ENCODE measurements at regions not wholly inside any gene's neighbourhood (a gene's known extent, or its start where the extent isn't known, plus 50 kb on each side); places are given as distances from the start of the nearest gene placed in this dataset.

- intact Hi-C loops (cut with DNase I; ENCODE audit: low total_unique reads): no loop called here
- H3K27ac ChIP-seq: no peak overlapping the region
- TF ChIP-seq POLR2A (IDR thresholded peaks at IDR 0.05) (no peak), CTCF (IDR thresholded peaks at IDR 0.05) (no peak)
- no peak for DNase-seq
- no peaks in the 10 kb centered on the region for H3K27me3 ChIP-seq
- no peaks in the 10 kb centered on the region for H3K4me1 ChIP-seq
- no peaks in the 10 kb centered on the region for H3K36me3 ChIP-seq
- no peak overlapping the region for H3K4me3 ChIP-seq
- no peaks in the 10 kb centered on the region for H3K9me3 ChIP-seq
These were observed 243.8 kb upstream of the ADAMTSL1 start for GRCh38 chr9:18229992-18230676.

- Histone ChIP-seq H3K36me3 (no peaks in the 10 kb centered on the region), H3K9me3 (no peaks in the 10 kb centered on the region), H3K27ac (no peak overlapping the region), H3K4me3 (no peak overlapping the region), H3K27me3 (no peaks in the 10 kb centered on the region), H3K4me1 (no peaks in the 10 kb centered on the region)
- intact Hi-C loops (cut with DNase I; ENCODE audit: low total_unique reads): no loop called here
- DNase-seq: no peak
- TF ChIP-seq POLR2A (IDR thresholded peaks at IDR 0.05): no peak
- TF ChIP-seq CTCF (IDR thresholded peaks at IDR 0.05): no peak
These were observed 240.6 kb upstream of the ADAMTSL1 start for GRCh38 chr9:18233311-18233710.

- intact Hi-C loops (cut with DNase I; ENCODE audit: low total_unique reads): no loop called here
- TF ChIP-seq POLR2A (IDR thresholded peaks at IDR 0.05) (no peak), CTCF (IDR thresholded peaks at IDR 0.05) (no peak)
- no peaks in the 10 kb centered on the region for H3K4me1 ChIP-seq
- no peaks in the 10 kb centered on the region for H3K36me3 ChIP-seq
- no peaks in the 10 kb centered on the region for H3K27me3 ChIP-seq
- H3K4me3 ChIP-seq: no peak overlapping the region
- H3K27ac ChIP-seq: no peak overlapping the region
- H3K9me3 ChIP-seq: no peaks in the 10 kb centered on the region
- DNase-seq: no peak
These were observed 240.0 kb upstream of the ADAMTSL1 start for GRCh38 chr9:18233776-18234445.

- H3K27me3 ChIP-seq: no peaks in the 10 kb centered on the region
- no peak overlapping the region for H3K27ac ChIP-seq
- no peaks in the 10 kb centered on the region for H3K4me1 ChIP-seq
- TF ChIP-seq CTCF (IDR thresholded peaks at IDR 0.05): no peak
- no peak for TF ChIP-seq POLR2A (IDR thresholded peaks at IDR 0.05)
- no peak overlapping the region for H3K4me3 ChIP-seq
- no peak for DNase-seq
- no peaks in the 10 kb centered on the region for H3K36me3 ChIP-seq
- intact Hi-C loops (cut with DNase I; ENCODE audit: low total_unique reads): no loop called here
- no peaks in the 10 kb centered on the region for H3K9me3 ChIP-seq
These were observed 238.6 kb upstream of the ADAMTSL1 start for GRCh38 chr9:18235181-18235908.

- no peaks in the 10 kb centered on the region for H3K4me1 ChIP-seq
- no peak overlapping the region for H3K27ac ChIP-seq
- H3K36me3 ChIP-seq: no peaks in the 10 kb centered on the region
- TF ChIP-seq POLR2A (IDR thresholded peaks at IDR 0.05) (no peak), CTCF (IDR thresholded peaks at IDR 0.05) (no peak)
- H3K9me3 ChIP-seq: no peaks in the 10 kb centered on the region
- DNase-seq: no peak
- no peak overlapping the region for H3K4me3 ChIP-seq
- no peaks in the 10 kb centered on the region for H3K27me3 ChIP-seq
- intact Hi-C loops (cut with DNase I; ENCODE audit: low total_unique reads): no loop called here
These were observed 237.6 kb upstream of the ADAMTSL1 start for GRCh38 chr9:18236336-18236735.

Measured in uterus (tissue), 3 donors.